SU-DHL-6 (cell line): ENCODE measurements at regions not wholly inside any gene's neighbourhood (a gene's known extent, or its start where the extent isn't known, plus 50 kb on each side); places are given as distances from the start of the nearest gene placed in this dataset.

Experiments used
- H2AFZ ChIP-seq: fragments of 200-600 bp; sonication (generic); 2 replicates; pipeline ENCODE4 v1.6.1; 2014; ENCODE audit warnings: low read depth, mild to moderate bottlenecking, moderate library complexity, mixed read lengths, antibody characterized with exemption, low read length; ENCODE audit not compliant: severe bottlenecking
- H3F3A ChIP-seq: fragments of 200-600 bp; shearing (Covaris generic); 2 replicates; pipeline ENCODE4 v1.6.0; 2016; ENCODE audit warnings: antibody characterized with exemption, mild to moderate bottlenecking; ENCODE audit not compliant: insufficient read depth
- H3K27ac ChIP-seq: fragments of 200-600 bp; sonication (generic); 2 replicates; pipeline ENCODE4 v1.5.1; 2016; ENCODE audit warnings: low read depth, mild to moderate bottlenecking, low read length, moderate library complexity, mixed read lengths
- H3K27me3 ChIP-seq: fragments of 200-600 bp; sonication (generic), shearing (Covaris generic); 2 replicates; pipeline ENCODE4 v1.6.0; 2014; ENCODE audit warnings: mild to moderate bottlenecking, low read length
- H3K36me3 ChIP-seq: fragments of 200-600 bp; sonication (generic); 2 replicates; pipeline ENCODE4 v1.6.1; 2014; ENCODE audit warnings: mild to moderate bottlenecking, low read length, mixed read lengths
- H3K4me2 ChIP-seq: fragments of 300-600, 200-600 bp; shearing (Covaris generic), sonication (generic); 2 replicates; pipeline ENCODE4 v1.6.0; 2014; ENCODE audit warnings: low read length, low read depth, mild to moderate bottlenecking; ENCODE audit not compliant: poor library complexity, severe bottlenecking
- H3K4me3 ChIP-seq: fragments of 200-600 bp; sonication (generic); 2 replicates; pipeline ENCODE4 v1.5.1; 2014; ENCODE audit warnings: antibody characterized with exemption, low read length, mild to moderate bottlenecking, mixed read lengths; ENCODE audit not compliant: insufficient read depth, poor library complexity, severe bottlenecking
- H3K79me2 ChIP-seq: fragments of 200-600 bp; sonication (generic); 2 replicates; pipeline ENCODE4 v1.6.1; 2014; ENCODE audit warnings: mild to moderate bottlenecking, low read length, moderate library complexity; ENCODE audit not compliant: insufficient read depth
- H3K9ac ChIP-seq: fragments of 200-600 bp; sonication (generic); 2 replicates; pipeline ENCODE4 v1.7.0; 2014; ENCODE audit warnings: mild to moderate bottlenecking, low read length
- H3K9me2 ChIP-seq: fragments of 200-600 bp; sonication (generic); replicated peaks from 2 replicates; pipeline ENCODE4 v1.6.1; 2014; ENCODE audit warnings: low read length; ENCODE audit not compliant: insufficient read depth
- H3K9me3 ChIP-seq: fragments of 200-600 bp; sonication (generic); 2 replicates; pipeline ENCODE4 v1.6.1; 2014; ENCODE audit warnings: low read length, mixed read lengths; ENCODE audit not compliant: insufficient read depth
- H4K20me1 ChIP-seq: fragments of 200-600 bp; sonication (generic); 2 replicates; pipeline ENCODE4 v1.6.1; 2014; ENCODE audit warnings: low read depth, mild to moderate bottlenecking, antibody characterized with exemption, low read length, moderate library complexity, mixed read lengths
- CTCF ChIP-seq: fragments of 200-600 bp; sonication (generic); IDR thresholded peaks from one replicate; pipeline ENCODE4 v1.5.1; 2017; ENCODE audit warnings: antibody characterized with exemption, mild to moderate bottlenecking, low read length, moderate library complexity; ENCODE audit not compliant: insufficient read depth, poor library complexity, severe bottlenecking
- EZH2phosphoT487 ChIP-seq: fragments of 200-600 bp; sonication (generic), shearing (Covaris generic); conservative IDR thresholded peaks from 2 replicates; pipeline ENCODE4 v1.6.1; 2018; ENCODE audit warnings: mild to moderate bottlenecking, antibody characterized with exemption, low read length, moderate library complexity, mixed read lengths

GRCh38 chr15:70566047-70566835 lies 197.1 kb downstream of the UACA start:
- no peak for TF ChIP-seq EZH2phosphoT487
- TF ChIP-seq CTCF: no peak
- Histone ChIP-seq H4K20me1 (no peaks in the 10 kb centered on the region), H3K4me2 (no peak overlapping the region), H2AFZ (no peak overlapping the region), H3K4me3 (no peak overlapping the region), H3F3A (no peaks in the 10 kb centered on the region), H3K79me2 (no peaks in the 10 kb centered on the region), H3K27ac (no peak overlapping the region), H3K9ac (no peak overlapping the region), H3K9me3 (no peaks in the 10 kb centered on the region), H3K9me2 (no peaks in the 10 kb centered on the region), H3K27me3 (no peaks in the 10 kb centered on the region), H3K36me3 (no peaks in the 10 kb centered on the region)

- Histone ChIP-seq H4K20me1 (no peaks in the 10 kb centered on the region), H3K9me3 (no peaks in the 10 kb centered on the region), H3K9me2 (no peaks in the 10 kb centered on the region), H3K4me3 (no peak overlapping the region), H3K79me2 (no peaks in the 10 kb centered on the region), H3K27me3 (no peaks in the 10 kb centered on the region), H2AFZ (no peak overlapping the region), H3K4me2 (no peak overlapping the region), H3K27ac (no peak overlapping the region), H3K36me3 (no peaks in the 10 kb centered on the region), H3F3A (no peaks in the 10 kb centered on the region), H3K9ac (no peak overlapping the region)
- TF ChIP-seq CTCF (no peak), EZH2phosphoT487 (no peak)
These were observed 199.7 kb downstream of the UACA start for GRCh38 chr15:70563561-70564095.

GRCh38 chr15:70562906-70563305 lies 200.5 kb downstream of the UACA start:
- H3K27me3 ChIP-seq: no peaks in the 10 kb centered on the region
- TF ChIP-seq EZH2phosphoT487 (no peak), CTCF (no peak)
- H3K9me3 ChIP-seq: no peaks in the 10 kb centered on the region

More at GRCh38 chr15:70562906-70563305, 200.5 kb downstream of the UACA start:
- H3K36me3 ChIP-seq: no peaks in the 10 kb centered on the region
- H3K4me2 ChIP-seq: no peak overlapping the region
- H3K79me2 ChIP-seq: no peaks in the 10 kb centered on the region
- no peak overlapping the region for H2AFZ ChIP-seq
- no peaks in the 10 kb centered on the region for H3F3A ChIP-seq
- H3K4me3 ChIP-seq: no peak overlapping the region
- no peaks in the 10 kb centered on the region for H4K20me1 ChIP-seq
- H3K9me2 ChIP-seq: no peaks in the 10 kb centered on the region
- H3K27ac ChIP-seq: no peak overlapping the region
- H3K9ac ChIP-seq: no peak overlapping the region
